ENCODE measurements at regions not wholly inside any gene's neighbourhood (a gene's known extent, or its start where the extent isn't known, plus 50 kb on each side); places are given as distances from the start of the nearest gene placed in this dataset.

GRCh38 chr5:5932824-5933223, 445.5 kb downstream of the MED10 start:
- Histone ChIP-seq H3K27ac (ENCODE audit: low read length) (no peak overlapping the region), H3K4me1 (ENCODE audit: control insufficient read depth, insufficient read depth, low read length) (no peaks in the 10 kb centered on the region), H3K36me3 (ENCODE audit: control insufficient read depth, insufficient read depth, low read length) (no peaks in the 10 kb centered on the region), H3K4me3 (ENCODE audit: low read length) (no peak overlapping the region), H3K27me3 (ENCODE audit: control insufficient read depth, insufficient read depth, low read length) (no peaks in the 10 kb centered on the region), H3K9me3 (ENCODE audit: control insufficient read depth, low read depth, low read length) (no peaks in the 10 kb centered on the region)
- DNase-seq, result no peak
- WGBS (ENCODE audit: insufficient coverage, low lambda C conversion rate), result 75% methylated on average over 1 of the region's 5 CpGs

DNA sequence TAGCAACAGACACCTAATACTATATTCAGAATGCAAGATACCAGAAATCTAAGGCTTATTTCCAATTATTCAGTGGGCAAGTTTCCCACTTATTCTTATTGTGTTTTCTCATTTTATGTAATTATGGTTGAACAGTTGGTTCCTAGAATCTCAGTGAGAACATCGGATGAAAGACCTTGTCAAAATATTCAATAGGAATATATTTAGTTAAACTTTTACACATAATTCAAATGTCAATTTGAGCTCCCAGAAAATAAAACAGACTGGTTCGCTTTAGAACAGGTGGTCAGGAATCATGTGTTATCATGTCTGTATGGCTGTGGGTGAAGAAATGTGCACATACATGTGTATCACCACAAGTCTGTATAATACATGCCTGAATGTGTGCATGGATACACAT, 447.8 kb downstream of the MED10 start:
- 100% methylated on average over 1 of the region's 2 CpGs for WGBS (ENCODE audit: insufficient coverage, low lambda C conversion rate)
- Histone ChIP-seq H3K4me3 (ENCODE audit: low read length) (no peak overlapping the region), H3K9me3 (ENCODE audit: control insufficient read depth, low read depth, low read length) (no peaks in the 10 kb centered on the region), H3K36me3 (ENCODE audit: control insufficient read depth, insufficient read depth, low read length) (no peaks in the 10 kb centered on the region), H3K27me3 (ENCODE audit: control insufficient read depth, insufficient read depth, low read length) (no peaks in the 10 kb centered on the region), H3K4me1 (ENCODE audit: control insufficient read depth, insufficient read depth, low read length) (no peaks in the 10 kb centered on the region), H3K27ac (ENCODE audit: low read length) (no peak overlapping the region)
- DNase-seq, result no peak

GRCh38 chr5:5929291-5930020, 448.9 kb downstream of the MED10 start:
- no peak for DNase-seq
- 80% methylated on average over 1 of the region's 7 CpGs for WGBS (ENCODE audit: insufficient coverage, low lambda C conversion rate)
- Histone ChIP-seq H3K36me3 (ENCODE audit: control insufficient read depth, insufficient read depth, low read length) (no peaks in the 10 kb centered on the region), H3K4me1 (ENCODE audit: control insufficient read depth, insufficient read depth, low read length) (no peaks in the 10 kb centered on the region), H3K9me3 (ENCODE audit: control insufficient read depth, low read depth, low read length) (no peaks in the 10 kb centered on the region), H3K4me3 (ENCODE audit: low read length) (no peak overlapping the region), H3K27ac (ENCODE audit: low read length) (no peak overlapping the region), H3K27me3 (ENCODE audit: control insufficient read depth, insufficient read depth, low read length) (no peaks in the 10 kb centered on the region)

DNA sequence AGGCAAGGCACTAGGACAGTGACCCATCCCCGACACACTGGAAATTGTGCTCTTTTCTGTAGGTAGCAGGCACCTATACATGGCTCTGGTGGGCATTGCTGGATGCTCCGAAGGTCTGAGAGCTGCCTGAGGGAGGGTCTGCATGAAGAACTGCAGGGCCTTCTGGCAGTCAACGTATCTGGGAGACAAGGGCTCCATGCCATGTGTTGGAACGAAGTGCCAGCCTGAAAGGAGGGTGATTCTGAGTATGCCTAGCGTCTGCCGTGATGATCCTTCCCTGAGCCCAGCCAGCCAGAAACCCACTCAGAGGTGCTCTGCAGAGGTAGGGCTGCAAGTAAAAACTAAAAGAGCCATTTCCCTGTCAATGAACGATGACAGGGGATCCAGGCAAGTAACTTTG, 453.2 kb downstream of the MED10 start:
- 80% methylated on average over 1 of the region's 7 CpGs for WGBS (ENCODE audit: insufficient coverage, low lambda C conversion rate)
- no peak overlapping the region for H3K27ac ChIP-seq (ENCODE audit: low read length)
- no peaks in the 10 kb centered on the region for H3K4me1 ChIP-seq (ENCODE audit: control insufficient read depth, insufficient read depth, low read length)
- no peaks in the 10 kb centered on the region for H3K27me3 ChIP-seq (ENCODE audit: control insufficient read depth, insufficient read depth, low read length)
- no peaks in the 10 kb centered on the region for H3K9me3 ChIP-seq (ENCODE audit: control insufficient read depth, low read depth, low read length)
- H3K4me3 ChIP-seq (ENCODE audit: low read length), result no peak overlapping the region
- no peak for DNase-seq
- no peaks in the 10 kb centered on the region for H3K36me3 ChIP-seq (ENCODE audit: control insufficient read depth, insufficient read depth, low read length)

DNA sequence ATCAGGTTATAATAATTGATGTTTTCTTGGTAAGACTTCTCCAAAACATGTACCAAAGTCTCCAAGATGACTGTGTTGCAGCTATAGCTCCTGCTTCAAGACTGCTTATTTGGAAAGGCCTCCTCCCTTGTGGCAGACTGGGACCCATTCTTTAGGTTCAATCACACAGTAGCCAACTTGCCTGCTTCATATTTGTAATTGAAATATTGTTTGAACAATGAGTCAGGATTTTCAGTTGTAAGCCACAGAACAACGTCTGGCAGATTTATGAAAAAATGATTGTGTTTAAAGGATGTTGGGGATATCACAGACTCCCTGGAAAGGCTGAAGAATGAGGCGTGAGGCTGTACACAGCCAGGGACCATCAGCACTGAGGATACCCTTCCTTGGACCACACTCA, 458.9 kb downstream of the MED10 start:
- H3K36me3 ChIP-seq (ENCODE audit: control insufficient read depth, insufficient read depth, low read length), result no peaks in the 10 kb centered on the region
- H3K9me3 ChIP-seq (ENCODE audit: control insufficient read depth, low read depth, low read length), result no peaks in the 10 kb centered on the region
- no peak overlapping the region for H3K4me3 ChIP-seq (ENCODE audit: low read length)
- no CpG with 5 or more reads among the region's 2 CpGs for WGBS (ENCODE audit: insufficient coverage, low lambda C conversion rate)
- H3K27me3 ChIP-seq (ENCODE audit: control insufficient read depth, insufficient read depth, low read length), result no peaks in the 10 kb centered on the region
- H3K4me1 ChIP-seq (ENCODE audit: control insufficient read depth, insufficient read depth, low read length), result no peaks in the 10 kb centered on the region
- DNase-seq, result no peak
- no peak overlapping the region for H3K27ac ChIP-seq (ENCODE audit: low read length)

- Histone ChIP-seq H3K9me3 (ENCODE audit: control insufficient read depth, low read depth, low read length) (no peaks in the 10 kb centered on the region), H3K4me3 (ENCODE audit: low read length) (no peak overlapping the region), H3K36me3 (ENCODE audit: control insufficient read depth, insufficient read depth, low read length) (no peaks in the 10 kb centered on the region), H3K27me3 (ENCODE audit: control insufficient read depth, insufficient read depth, low read length) (no peaks in the 10 kb centered on the region), H3K4me1 (ENCODE audit: control insufficient read depth, insufficient read depth, low read length) (no peaks in the 10 kb centered on the region), H3K27ac (ENCODE audit: low read length) (no peak overlapping the region)
- 89% methylated on average over 3 of the region's 3 CpGs for WGBS (ENCODE audit: insufficient coverage, low lambda C conversion rate)
- no peak for DNase-seq
These were observed 471.6 kb downstream of the MED10 start for GRCh38 chr5:5906778-5907177.

DNA sequence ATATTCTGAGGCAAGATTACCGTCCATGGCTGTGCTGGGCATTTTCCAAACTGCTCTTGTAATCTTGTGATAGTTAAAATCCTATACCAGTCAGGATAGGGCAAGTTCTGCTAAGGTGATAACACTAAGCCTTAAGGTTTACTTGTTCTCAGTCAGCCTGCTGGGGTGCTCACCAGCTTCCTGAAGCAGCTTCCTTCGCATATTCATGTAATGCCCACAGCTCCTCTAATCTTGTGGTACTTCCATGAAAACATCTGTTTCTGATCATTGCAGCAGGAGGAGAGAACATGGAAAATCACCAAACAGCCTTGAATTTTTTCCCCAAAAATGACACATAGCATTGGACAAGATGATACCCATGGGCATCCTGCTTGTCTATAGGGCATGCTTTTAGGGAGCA, 473.2 kb downstream of the MED10 start:
- no CpG with 5 or more reads among the region's 2 CpGs for WGBS (ENCODE audit: insufficient coverage, low lambda C conversion rate)
- Histone ChIP-seq H3K27ac (ENCODE audit: low read length) (no peak overlapping the region), H3K36me3 (ENCODE audit: control insufficient read depth, insufficient read depth, low read length) (no peaks in the 10 kb centered on the region), H3K9me3 (ENCODE audit: control insufficient read depth, low read depth, low read length) (no peaks in the 10 kb centered on the region), H3K4me1 (ENCODE audit: control insufficient read depth, insufficient read depth, low read length) (no peaks in the 10 kb centered on the region), H3K27me3 (ENCODE audit: control insufficient read depth, insufficient read depth, low read length) (no peaks in the 10 kb centered on the region), H3K4me3 (ENCODE audit: low read length) (no peak overlapping the region)
- no peak for DNase-seq

GRCh38 chr5:5904113-5904512, 474.2 kb downstream of the MED10 start:
- no peaks in the 10 kb centered on the region for H3K9me3 ChIP-seq (ENCODE audit: control insufficient read depth, low read depth, low read length)
- H3K27me3 ChIP-seq (ENCODE audit: control insufficient read depth, insufficient read depth, low read length), result no peaks in the 10 kb centered on the region
- no peaks in the 10 kb centered on the region for H3K4me1 ChIP-seq (ENCODE audit: control insufficient read depth, insufficient read depth, low read length)
- H3K4me3 ChIP-seq (ENCODE audit: low read length), result no peak overlapping the region
- H3K36me3 ChIP-seq (ENCODE audit: control insufficient read depth, insufficient read depth, low read length), result no peaks in the 10 kb centered on the region
- DNase-seq, result no peak
- no peak overlapping the region for H3K27ac ChIP-seq (ENCODE audit: low read length)
- WGBS (ENCODE audit: insufficient coverage, low lambda C conversion rate), result no CpG with 5 or more reads among the region's 4 CpGs

DNA sequence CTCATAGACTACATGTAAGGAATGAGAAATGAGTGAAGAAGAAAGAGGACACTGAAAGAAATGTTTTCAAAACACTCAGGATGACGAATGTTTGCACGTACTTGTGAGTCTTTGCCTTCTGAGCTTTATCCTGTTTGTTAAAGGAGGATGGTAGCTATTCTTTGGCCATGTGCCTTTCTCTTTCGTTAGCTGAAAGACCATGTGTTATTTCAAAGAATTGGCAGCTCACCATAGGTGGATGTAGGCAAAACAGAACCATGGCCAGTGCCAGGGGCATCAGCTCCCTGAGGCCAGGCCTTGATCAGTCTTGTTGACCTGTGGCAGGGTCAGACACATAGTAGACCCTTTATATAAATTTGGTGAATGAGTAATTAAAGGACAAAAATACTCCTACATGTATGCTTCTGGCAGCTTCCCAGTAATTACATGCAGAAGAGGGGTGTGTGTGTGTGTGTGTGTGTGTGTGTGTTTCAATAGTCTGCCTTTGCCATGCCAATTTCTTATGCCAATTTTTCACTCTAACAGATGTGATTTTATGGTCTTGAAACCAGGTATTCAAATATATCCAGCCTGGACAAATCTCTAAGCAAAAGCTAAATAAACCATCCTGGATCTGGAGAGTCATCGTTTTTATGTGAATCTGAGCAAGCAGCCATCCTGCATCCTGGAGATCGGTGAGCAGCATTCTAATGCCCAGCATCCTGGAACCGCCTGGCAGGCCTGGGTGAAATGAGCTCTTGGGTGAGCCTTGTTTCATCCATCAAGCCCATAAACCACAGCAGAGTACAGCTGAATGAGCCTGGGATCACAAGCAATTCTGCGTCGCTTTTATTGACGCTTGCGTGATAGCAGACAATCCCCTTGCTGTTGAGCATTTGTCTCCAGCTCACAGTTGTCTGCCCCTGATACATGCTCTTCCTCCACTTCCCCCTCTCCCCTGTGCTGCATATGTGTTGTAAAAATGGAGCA, 475.4 kb downstream of the MED10 start:
- no peaks in the 10 kb centered on the region for H3K9me3 ChIP-seq (ENCODE audit: control insufficient read depth, low read depth, low read length)
- no peak overlapping the region for H3K27ac ChIP-seq (ENCODE audit: low read length)
- no peaks in the 10 kb centered on the region for H3K4me1 ChIP-seq (ENCODE audit: control insufficient read depth, insufficient read depth, low read length)
- H3K27me3 ChIP-seq (ENCODE audit: control insufficient read depth, insufficient read depth, low read length), result no peaks in the 10 kb centered on the region
- no peaks in the 10 kb centered on the region for H3K36me3 ChIP-seq (ENCODE audit: control insufficient read depth, insufficient read depth, low read length)
- H3K4me3 ChIP-seq (ENCODE audit: low read length), result no peak overlapping the region
- DNase-seq, result no peak
- no CpG with 5 or more reads among the region's 10 CpGs for WGBS (ENCODE audit: insufficient coverage, low lambda C conversion rate)

GRCh38 chr5:5900350-5900749, 477.9 kb downstream of the ICE1 start:
- no peak overlapping the region for H3K27ac ChIP-seq (ENCODE audit: low read length)
- no peak for DNase-seq
- WGBS (ENCODE audit: insufficient coverage, low lambda C conversion rate), result 100% methylated on average over 1 of the region's 6 CpGs
- no peaks in the 10 kb centered on the region for H3K36me3 ChIP-seq (ENCODE audit: control insufficient read depth, insufficient read depth, low read length)
- H3K4me1 ChIP-seq (ENCODE audit: control insufficient read depth, insufficient read depth, low read length), result no peaks in the 10 kb centered on the region
- H3K9me3 ChIP-seq (ENCODE audit: control insufficient read depth, low read depth, low read length), result no peaks in the 10 kb centered on the region
- no peak overlapping the region for H3K4me3 ChIP-seq (ENCODE audit: low read length)
- no peaks in the 10 kb centered on the region for H3K27me3 ChIP-seq (ENCODE audit: control insufficient read depth, insufficient read depth, low read length)

Measured in large intestine (tissue), 3 donors.